C4-2B (cell line): ENCODE measurements at regions not wholly inside any gene's neighbourhood (a gene's known extent, or its start where the extent isn't known, plus 50 kb on each side); places are given as distances from the start of the nearest gene placed in this dataset.

ENCODE experiments used
- ZFX ChIP-seq: fragments of 450-650 bp; IDR thresholded peaks from 2 replicates; pipeline ENCODE4 v1.6.1; 2017
- TF ChIP-seq, protein P1 (sequence below): fragments of 450-650 bp; conservative IDR thresholded peaks from 2 replicates; pipeline ENCODE4 v1.5.1; 2017; ENCODE audit warnings: mild to moderate bottlenecking

DNA sequence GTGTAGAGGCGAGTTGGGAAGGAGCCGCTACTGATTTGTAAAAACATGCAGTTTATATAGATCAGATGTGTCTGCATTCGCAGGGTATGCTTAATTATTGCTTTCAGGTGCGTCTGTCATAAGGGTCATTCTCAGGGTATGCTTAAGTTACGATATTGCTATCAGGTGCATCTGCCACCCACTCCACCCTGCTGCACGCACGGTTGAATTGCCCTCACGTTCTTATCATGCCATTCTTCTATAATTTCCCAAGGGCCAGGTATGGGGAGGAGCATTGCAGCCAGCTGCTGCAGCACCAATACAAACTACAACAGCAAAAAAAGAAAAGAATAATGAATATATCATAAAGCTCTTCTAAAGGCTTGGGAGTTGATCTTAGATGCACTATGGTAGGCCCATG lies 230.0 kb downstream of the KBTBD8 start:
- TF ChIP-seq, protein P1, sequence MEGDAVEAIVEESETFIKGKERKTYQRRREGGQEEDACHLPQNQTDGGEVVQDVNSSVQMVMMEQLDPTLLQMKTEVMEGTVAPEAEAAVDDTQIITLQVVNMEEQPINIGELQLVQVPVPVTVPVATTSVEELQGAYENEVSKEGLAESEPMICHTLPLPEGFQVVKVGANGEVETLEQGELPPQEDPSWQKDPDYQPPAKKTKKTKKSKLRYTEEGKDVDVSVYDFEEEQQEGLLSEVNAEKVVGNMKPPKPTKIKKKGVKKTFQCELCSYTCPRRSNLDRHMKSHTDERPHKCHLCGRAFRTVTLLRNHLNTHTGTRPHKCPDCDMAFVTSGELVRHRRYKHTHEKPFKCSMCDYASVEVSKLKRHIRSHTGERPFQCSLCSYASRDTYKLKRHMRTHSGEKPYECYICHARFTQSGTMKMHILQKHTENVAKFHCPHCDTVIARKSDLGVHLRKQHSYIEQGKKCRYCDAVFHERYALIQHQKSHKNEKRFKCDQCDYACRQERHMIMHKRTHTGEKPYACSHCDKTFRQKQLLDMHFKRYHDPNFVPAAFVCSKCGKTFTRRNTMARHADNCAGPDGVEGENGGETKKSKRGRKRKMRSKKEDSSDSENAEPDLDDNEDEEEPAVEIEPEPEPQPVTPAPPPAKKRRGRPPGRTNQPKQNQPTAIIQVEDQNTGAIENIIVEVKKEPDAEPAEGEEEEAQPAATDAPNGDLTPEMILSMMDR, result no peak
- TF ChIP-seq ZFX, result no peak
